ENCODE measurements at regions not wholly inside any gene's neighbourhood (a gene's known extent, or its start where the extent isn't known, plus 50 kb on each side); places are given as distances from the start of the nearest gene placed in this dataset.

- H3K4me3 ChIP-seq (ENCODE audit: low read depth, low read length): no peak overlapping the region
- TF ChIP-seq CTCF (IDR thresholded peaks at IDR 0.05; ENCODE audit: insufficient read depth, low read depth, low read length, missing control alignments): no peak
- peak; percentile 29 for DNase-seq (ENCODE audit: low read depth)
Measured at GRCh38 chr10:78914502-78915189, 154.1 kb upstream of the ZMIZ1 start.

- peak; percentile 30 for DNase-seq (ENCODE audit: low read depth)
- H3K4me3 ChIP-seq (ENCODE audit: low read depth, low read length): no peak overlapping the region
- no peak for TF ChIP-seq CTCF (IDR thresholded peaks at IDR 0.05; ENCODE audit: insufficient read depth, low read depth, low read length, missing control alignments)
Measured at GRCh38 chr10:78915190-78915518, 153.6 kb upstream of the ZMIZ1 start.

- H3K4me3 ChIP-seq (ENCODE audit: low read depth, low read length): no peak overlapping the region
- TF ChIP-seq CTCF (IDR thresholded peaks at IDR 0.05; ENCODE audit: insufficient read depth, low read depth, low read length, missing control alignments): no peak
- no peak for DNase-seq (ENCODE audit: low read depth)
Measured at GRCh38 chr10:78916227-78916626, 152.5 kb upstream of the ZMIZ1 start.

GRCh38 chr10:78919181-78919966 lies 149.4 kb upstream of the ZMIZ1 start:
- no peak for DNase-seq (ENCODE audit: low read depth)
- no peak for TF ChIP-seq CTCF (IDR thresholded peaks at IDR 0.05; ENCODE audit: insufficient read depth, low read depth, low read length, missing control alignments)
- no peak overlapping the region for H3K4me3 ChIP-seq (ENCODE audit: low read depth, low read length)

GRCh38 chr10:78920011-78920410 lies 148.8 kb upstream of the ZMIZ1 start:
- DNase-seq (ENCODE audit: low read depth): no peak
- no peak overlapping the region for H3K4me3 ChIP-seq (ENCODE audit: low read depth, low read length)
- no peak for TF ChIP-seq CTCF (IDR thresholded peaks at IDR 0.05; ENCODE audit: insufficient read depth, low read depth, low read length, missing control alignments)

- no peak for DNase-seq (ENCODE audit: low read depth)
- no peak for TF ChIP-seq CTCF (IDR thresholded peaks at IDR 0.05; ENCODE audit: insufficient read depth, low read depth, low read length, missing control alignments)
Measured at GRCh38 chr10:78921895-78922294, 146.9 kb upstream of the ZMIZ1 start.

More at GRCh38 chr10:78921895-78922294, 146.9 kb upstream of the ZMIZ1 start:
- no peak overlapping the region for H3K4me3 ChIP-seq (ENCODE audit: low read depth, low read length)

Measured in GM12865 (cell line).